GM04504 (cell line): ENCODE measurements at regions not wholly inside any gene's neighbourhood (a gene's known extent, or its start where the extent isn't known, plus 50 kb on each side); places are given as distances from the start of the nearest gene placed in this dataset.

Experiments
- DNase-seq: peaks from one replicate; pipeline ENCODE4 v3.0.0-alpha.2; 2012; ENCODE audit warnings: low read depth

DNA sequence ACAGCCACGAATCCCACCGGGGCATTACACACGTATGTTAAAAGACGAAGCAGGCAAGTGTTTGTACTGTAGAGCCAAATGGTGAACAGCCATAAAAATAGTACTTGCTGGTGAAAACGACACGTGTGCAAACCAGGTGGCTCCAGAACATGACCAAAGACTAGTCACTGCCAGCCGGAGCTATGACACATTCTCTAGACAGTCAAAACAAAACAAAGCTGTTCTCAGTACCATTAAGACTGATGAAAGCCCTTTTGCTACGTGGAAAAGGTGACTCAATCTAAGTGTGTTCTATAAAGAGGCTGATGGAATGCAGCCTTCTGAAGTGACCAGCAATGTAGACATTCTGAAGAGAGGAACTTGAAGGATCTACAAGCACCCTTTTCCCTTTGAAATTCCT is 367.7 kb upstream of the NETO1 start:
- peak; percentile 1 for DNase-seq

DNA sequence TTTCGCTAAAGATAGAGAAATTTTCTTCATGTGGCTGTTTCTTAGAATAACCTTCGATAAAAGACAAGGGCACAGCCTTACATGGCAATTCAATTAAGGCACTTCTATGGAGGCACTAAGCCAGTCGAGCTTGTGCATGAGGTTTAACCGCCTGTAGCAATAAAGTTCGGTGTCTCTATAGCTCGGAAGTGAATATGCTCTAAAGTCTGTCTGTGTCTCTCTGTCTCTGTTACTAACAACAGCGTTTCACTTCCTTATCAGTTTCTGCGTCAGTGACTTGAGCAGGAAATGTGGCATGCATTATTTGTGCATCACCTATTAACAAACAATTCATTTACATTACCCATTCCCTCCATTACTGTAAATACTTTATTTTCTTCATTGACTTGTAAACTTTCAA is 365.1 kb upstream of the NETO1 start:
- no peak for DNase-seq

DNA sequence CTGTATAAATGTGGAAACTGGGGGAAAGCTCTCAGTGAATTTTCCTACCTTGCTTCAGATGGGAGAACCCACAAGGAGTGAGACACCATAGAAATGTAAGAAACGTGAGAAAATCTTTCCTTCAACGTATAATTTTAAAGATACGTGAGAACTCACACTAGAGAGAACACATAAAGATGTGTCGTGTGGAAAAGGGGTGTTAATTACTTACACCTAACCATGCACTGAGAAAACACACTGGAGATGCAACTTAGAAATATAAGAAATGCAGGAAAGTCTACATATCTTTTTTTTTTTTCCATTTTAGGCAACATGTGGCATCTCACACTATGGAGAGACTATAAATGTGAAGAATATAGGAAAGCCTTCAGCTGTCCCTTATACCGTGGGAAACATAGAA is 352.9 kb upstream of the NETO1 start:
- DNase-seq: no peak

DNA sequence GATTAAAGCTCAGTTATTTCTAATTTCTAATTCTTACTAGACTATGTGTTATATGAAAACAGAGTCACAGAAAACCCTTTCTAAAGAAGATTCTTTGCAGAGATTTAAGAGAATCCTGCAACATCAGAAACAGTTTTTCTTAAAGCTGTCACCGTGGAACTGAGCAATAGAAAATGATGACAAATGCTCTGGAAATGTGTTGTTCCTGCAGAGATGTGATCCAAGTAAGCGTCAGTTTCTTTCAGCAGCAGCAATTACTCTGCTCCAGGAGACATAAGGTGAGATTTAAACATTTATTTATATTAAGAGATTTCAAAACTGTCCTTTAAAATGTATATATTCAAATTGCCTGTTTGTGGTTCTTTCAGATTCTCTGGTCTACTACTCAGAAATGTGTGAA is 350.5 kb upstream of the NETO1 start:
- no peak for DNase-seq

DNA sequence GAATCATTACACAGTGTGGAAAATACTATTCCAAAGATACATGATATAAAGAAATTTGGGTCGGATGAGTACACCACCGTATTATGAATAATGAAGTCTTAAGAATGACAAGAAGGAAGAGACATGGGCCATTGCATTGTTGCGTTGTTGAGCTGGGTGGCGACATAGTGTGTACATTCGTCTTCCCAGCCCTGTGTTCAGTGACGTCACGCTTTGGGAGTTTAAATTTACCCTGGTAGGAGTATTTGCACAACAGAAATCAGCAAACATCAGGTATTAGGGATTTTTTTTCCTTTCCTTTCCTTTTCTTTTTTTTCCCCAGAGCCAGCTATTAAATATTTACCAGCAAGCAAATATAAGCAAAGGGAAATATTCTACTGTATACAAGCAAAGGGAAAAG is 347.2 kb upstream of the NETO1 start:
- DNase-seq: no peak

DNA sequence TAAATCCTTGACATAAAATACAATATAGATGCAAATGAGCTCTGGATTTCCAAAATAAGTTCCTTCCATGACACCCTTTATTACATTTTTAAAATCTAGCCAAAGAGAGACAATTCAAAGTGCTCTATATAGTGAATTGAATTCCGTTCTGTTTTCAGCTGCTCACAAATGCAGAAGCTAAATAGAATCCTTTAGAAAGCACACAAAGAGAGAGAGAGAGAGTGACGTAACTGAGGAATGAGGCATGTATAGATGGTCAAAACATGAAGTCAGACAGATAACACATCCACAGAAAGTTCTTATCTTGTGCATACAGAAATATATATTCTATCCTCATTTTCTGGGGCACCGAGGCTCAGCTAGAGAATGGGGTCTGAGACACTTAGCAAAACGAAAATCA is 344.7 kb upstream of the NETO1 start:
- DNase-seq: no peak

DNA sequence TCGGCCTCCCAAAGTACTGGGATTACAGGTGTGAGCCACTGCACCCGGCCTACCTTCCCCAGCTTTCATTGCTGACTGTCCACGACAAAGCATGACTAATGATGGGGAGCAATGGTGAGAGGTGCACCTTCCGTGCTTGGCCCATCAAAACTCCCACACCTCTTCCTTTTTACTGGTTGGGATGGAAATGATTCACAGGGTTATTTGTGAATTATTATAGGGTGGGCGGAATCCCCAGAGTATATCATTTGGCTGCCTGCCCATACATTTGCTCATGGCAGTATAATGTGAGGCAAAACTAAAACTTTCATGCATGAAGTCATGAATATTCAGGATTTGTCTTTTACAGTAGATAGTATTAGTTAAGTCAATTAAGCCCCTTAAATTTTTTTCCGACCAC is 334.2 kb upstream of the NETO1 start:
- DNase-seq: no peak

DNA sequence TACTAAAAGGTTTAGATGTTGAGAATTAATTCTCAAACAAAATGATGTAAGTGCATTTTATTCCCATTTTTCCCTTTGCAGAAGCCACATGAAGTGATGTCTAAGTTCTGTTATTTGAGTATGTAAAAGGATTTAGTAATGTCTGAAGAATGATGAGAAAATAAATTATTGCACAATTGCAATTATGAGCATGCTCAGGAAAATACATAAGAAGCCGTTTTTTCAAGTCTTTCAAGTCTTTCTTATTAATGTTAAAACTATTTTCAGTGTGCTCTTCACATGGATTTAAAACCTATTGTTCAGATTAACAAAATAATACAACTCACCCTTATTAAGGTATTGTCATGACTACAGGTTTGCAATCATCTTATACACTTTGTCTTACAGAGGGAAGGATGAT is 331.4 kb upstream of the NETO1 start:
- DNase-seq: no peak

DNA sequence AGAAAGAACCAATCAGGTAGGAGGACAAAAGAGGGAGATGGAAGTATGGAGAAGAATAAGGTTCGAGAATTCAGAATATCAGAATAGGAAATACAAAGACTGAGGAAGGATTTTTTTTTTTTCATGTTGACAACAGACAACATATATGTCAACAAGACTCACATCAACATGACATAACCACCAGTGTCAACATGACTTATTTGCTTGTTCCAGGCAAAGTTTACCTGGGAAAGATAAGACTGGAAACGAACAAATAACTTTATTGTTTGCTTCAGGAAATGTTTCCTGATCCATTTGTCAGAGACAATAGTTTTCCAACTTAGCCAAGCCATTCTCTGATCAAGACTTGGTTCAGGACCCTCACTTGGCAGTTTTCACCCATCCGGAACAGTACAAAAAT is 321.9 kb upstream of the NETO1 start:
- no peak for DNase-seq

DNA sequence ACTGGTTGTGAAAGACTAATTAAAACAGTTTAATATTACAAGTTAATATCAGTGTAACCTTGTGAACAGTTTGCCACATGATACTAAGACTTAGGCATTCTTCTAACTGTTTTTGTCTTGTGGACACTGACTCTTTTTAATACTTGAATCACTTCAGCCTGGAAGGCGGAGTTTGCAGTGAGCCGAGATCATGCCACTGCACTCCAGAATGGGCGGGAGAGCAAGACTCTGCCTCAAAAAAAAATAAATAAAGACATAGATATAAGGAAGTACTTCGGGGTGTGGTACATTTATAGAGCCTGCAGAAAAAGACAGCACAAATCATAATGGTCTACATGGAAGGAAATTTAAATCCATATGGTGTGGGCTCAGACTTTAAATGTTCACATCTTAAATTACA is 300.4 kb upstream of the NETO1 start:
- DNase-seq: no peak

DNA sequence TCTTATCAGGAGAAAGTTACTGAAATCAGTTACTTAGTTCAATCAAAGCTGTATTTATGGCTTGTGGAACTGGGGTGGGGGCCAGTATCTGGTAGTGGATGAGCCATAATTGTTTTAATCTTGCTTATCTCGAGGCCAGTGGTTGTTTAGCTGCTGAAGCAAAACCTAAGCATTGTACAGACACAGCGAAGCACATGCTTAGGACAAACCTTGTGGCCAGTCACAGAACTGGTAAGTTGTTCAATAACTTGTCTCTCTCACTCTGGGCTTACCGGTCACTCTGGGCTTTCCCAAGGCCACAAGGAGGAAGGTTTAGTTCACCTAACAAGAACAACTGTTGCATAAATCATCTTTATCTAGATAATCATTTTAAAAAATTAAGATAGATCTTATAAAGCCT is 296.6 kb upstream of the NETO1 start:
- no peak for DNase-seq

DNA sequence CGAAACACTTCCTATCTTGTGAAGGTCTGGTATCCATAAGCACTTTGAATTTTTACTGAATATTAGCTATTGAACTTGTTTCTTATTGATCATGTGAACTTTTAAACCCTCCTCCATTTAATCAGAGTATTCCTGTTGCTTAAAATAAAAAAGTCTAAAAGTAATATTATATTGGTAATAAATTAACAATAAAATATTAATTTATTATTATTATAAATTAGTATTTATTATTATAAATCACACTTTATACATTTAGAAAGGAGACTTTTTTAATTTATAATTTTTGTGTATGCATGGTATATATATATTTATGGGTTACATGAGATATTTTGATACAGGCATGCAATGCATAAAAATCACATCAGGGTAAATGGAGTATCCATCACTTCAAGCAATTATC is 295.4 kb upstream of the NETO1 start:
- DNase-seq: no peak

DNA sequence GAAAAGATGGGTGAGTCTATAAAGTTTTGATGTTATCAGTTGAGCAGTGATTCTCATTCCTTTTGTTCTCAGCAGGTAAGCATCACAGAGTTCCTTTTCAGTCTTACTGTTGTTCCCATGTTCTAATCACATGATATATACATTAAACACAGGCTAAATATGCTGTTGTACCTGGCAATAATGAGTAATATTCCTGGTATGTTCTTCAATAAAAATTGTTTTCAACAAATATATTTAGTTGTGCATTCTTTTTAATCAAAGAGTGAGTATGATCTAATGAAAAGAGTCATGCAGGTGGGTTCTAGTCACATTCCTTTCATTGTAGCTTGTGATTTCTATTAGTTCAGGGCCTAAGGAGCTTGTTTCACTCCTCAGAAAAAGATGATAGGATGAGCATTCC is 288.3 kb upstream of the NETO1 start:
- no peak for DNase-seq

DNA sequence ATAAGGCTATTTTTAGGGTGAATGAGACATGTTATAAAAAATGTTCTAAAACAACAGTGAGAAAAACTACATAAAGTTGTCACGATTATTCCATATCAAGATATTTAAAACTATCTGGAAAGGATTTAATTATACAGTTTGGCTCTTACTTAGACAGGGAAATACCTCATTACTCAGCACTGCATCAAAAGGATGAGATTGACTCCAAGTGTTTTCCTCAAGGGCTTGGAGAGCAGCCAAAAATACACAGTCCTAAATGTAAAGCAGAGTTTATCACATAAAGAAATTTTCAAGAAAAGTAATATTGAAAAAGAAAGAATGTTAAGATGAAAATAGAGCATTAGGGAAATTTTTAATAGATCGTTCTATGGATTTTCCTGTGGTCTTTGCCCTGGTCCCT is 285.5 kb upstream of the NETO1 start:
- DNase-seq: no peak

DNA sequence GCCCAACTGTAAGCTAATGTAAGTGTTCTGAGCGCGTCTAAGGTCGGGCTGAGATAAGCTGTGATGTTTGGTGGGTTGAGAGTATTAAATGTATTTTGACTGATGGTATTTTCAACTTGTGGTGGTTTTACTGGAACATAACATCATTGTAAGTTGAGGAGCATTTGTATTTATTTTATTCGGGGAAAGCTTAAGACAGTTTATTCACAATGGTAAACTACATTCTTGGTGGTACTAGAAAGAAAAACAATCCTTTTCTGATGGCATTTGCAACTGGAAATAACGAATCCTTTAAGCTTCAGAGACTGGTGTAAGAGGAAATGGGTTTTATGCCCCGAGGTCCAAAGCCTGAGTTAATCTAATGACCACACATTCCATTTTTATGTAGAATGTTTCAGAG is 283.3 kb upstream of the NETO1 start:
- no peak for DNase-seq

DNA sequence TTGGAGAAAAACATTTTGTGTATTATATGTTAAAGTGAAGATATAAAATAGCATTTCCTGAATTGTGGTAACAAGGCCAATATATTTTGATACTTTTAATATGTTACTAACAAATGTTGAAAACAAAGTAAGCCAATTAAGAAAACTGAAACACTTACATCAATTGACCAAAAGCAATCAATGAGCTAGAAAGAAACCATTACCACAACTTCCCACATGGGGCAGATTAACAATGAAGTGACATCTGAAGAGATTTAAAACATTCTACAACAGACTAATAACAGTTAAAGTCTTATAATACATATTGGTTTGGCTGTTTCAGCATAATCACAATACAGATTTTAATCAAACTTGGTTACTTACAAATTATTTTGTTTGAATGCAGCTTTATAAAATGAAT is 282.4 kb upstream of the NETO1 start:
- DNase-seq: no peak

DNA sequence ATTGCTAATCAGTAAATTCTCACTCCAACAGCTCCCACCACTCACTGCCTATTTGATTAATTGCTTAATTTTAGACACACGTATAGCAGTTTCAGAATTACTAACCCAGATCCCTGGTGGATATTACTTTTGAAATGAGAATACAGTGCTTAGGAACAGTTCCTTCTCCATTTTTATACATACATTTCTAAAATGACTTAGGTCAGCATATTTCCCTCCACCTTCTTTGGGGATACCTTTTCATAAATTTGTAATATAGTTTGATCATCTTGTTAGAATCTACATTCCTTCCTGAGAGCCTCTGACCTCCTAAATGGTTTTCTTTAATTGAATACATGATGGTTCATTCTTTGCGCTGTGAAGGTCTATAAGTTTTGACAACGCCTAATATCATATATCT is 279.8 kb upstream of the NETO1 start:
- no peak for DNase-seq

DNA sequence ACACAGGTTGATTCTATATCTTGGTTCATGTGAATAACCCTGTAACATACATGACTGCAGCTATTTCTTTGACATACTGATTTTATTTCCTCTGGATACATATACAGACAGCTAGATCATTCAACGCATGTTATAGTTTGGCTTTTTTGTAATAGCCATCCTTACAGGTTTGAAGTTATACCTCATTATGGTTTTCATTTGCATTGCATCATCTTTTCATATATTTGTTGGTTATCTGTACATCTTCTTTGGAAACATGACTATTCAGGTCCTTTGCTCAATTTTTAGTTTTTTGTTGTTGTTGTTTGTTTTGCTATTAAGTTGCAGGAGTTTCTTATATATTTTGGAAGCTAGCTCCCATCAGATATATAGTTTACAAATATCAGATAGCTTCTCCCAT is 276.2 kb upstream of the NETO1 start:
- DNase-seq: no peak

DNA sequence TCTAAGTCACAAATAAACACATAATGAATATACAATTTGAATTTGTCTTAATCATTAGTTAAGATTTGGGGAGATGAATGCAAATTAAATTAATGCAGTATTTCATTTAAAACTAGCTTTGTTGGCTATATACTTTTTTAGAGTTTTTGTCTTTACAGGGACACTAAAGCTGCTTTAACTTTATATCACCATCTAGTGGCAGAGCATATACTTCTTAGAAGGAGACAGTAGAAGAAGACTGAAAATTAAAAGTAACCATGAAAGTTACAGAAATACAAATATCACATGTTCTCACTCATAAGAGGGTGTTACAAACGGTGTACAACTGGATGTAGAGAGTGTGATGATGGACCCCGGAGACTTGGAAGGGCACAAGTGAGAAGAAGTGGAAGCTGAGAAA is 268.3 kb upstream of the NETO1 start:
- DNase-seq: no peak

DNA sequence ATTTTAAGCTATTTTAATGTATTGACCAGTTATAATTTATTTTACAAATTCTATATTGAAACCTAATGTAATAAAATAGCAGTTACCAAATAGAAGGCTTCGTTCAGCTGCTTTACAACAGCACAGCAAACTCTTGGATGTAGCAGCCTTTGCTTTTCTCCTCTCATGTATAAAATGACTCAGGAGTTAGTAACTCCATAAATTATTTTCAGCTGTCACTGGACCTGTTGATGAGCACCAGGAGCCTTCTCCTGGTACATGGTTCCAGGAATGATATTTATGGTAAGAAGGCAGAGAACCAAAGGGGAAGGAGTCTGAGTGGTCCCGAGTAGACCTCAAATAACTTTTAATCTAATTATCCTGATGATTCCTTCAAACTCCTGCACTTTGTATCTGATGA is 256.4 kb upstream of the NETO1 start:
- no peak for DNase-seq

DNA sequence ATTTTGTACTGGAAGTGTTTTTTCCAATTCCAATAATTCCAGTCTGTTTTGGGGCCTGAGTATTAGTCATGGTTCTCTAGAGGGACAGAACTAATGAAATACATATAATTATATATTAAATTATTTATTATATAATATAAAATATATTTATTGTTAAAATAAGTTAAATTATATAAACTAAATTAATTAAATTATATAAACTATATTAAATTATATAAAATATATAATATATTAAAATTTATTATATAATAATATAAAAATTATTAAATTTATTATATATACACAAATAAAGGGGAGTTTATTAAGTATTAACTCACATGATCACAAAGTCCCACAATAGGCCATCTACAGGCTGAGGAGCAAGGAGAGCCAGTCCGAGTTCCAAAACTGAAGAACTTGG is 253.4 kb upstream of the NETO1 start:
- DNase-seq: no peak

DNA sequence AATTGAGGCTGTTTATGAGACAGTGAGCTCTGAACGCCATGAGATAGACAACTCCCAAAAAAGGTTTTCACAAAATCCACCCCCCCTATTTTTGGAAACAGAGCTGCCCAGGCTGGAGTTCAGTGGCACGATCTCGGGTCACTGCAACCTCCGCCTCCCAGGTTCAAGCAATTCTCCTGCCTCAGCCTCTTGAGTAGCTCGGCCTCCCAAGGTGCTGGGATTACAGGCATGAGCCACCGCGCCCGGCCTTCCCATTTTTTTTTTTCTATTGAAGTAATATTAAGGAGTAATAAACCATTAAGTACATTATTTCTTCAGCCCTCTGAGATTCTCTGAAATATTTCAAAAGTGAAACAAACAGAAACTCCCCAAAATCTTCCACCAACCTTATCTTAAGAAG is 252.8 kb upstream of the NETO1 start:
- no peak for DNase-seq

DNA sequence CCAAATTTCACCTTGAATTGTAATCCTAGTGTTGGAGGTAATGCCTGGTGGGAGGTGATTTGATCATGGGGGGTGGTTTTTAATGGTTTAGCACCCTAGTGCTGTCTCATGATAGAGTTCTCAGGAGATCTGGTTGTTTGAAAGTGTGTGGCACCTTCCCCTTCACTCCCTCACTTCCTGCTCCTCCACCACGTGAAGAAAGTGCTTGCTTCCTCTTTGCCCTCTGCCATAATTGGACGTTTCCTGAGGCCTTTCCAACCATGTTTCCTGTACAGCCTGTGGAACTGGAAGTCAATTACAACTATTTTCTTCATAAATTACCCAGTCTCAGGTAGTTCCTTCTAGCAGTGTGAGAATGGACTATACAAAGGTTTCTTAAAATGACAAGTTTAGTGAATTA is 251.8 kb upstream of the NETO1 start:
- DNase-seq: no peak

DNA sequence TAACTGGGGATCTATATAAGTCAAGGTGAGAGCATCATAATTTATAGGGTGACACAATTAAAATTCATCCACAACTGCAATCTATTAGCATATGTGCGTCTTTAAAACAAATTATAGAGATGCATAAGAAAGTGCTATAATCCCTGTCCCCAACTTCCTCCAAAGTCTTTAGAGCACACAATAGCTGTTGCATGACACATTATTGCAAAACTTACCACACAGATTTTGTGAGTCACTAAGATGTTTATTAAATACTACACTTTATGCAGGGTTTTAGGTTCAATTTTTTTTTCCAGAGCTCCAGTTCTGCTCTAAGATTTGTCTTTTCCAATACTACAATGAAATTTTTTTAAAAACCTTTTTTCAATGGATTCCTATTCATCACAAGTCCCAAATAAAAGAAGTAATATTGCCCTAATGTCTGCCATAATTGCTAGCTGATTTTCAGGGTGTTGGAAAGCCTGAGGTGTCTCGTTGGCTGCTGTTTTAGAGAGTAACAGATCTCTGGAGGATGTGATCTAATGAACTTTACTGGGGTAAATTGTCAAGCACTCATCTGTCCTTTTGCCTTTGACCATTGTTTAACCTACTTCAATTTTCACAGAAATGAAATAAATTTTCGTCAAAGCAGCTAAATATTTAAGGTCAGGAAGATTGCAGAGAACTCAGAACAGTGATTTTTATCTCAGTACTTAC is 250.5 kb upstream of the NETO1 start:
- DNase-seq: no peak

DNA sequence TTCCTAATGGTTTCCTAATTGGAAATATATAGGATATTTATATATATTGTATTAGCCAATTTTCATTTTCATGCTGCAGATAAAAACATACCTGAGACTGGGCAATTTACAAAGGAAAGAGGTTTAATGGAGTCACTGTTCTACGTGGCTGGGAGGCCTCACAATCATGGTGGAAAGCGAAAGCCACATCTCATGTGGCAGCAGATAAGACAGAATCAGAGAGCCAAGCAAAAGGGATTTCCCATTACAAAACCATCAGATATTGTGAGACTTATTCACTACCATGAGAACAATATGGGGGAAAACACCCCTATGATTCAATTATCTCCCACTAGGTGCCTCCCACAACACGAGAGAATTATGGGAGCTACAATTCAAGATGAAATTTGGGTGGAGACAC is 242.5 kb upstream of the NETO1 start:
- DNase-seq: no peak
